ENCODE measurements at regions not wholly inside any gene's neighbourhood (a gene's known extent, or its start where the extent isn't known, plus 50 kb on each side); places are given as distances from the start of the nearest gene placed in this dataset.
"Not testable (repeated sequence)": the region's sequence is repeated elsewhere in the genome, so short reads cannot be mapped to it uniquely, and the experiment has no call there.

DNA sequence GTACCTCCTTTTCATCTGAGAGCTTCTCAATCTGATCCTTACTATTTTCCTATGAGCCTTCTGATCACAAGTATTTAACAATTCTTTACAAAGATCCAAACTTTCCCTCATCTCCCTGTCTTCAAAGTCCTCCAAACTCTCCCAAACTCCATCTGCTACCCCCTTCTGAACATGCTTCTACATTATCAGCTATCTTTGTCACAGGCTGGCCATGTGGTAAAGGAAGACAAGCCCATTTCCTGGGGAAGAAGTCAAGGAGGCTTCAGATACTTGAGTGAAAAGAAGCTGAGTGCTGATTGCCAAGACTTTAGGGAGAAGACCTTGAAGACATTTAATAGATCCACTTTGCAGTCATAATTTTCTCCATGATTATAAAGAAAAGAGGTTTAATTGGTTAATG, 231.4 kb downstream of the CWH43 start:
- in situ Hi-C loops (cut with MboI; ENCODE audit: low sequenced_read_pairs, unreplicated experiment): no loop called here
- no peak for DNase-seq (ENCODE audit: low spot score)
- TF ChIP-seq, protein P1, sequence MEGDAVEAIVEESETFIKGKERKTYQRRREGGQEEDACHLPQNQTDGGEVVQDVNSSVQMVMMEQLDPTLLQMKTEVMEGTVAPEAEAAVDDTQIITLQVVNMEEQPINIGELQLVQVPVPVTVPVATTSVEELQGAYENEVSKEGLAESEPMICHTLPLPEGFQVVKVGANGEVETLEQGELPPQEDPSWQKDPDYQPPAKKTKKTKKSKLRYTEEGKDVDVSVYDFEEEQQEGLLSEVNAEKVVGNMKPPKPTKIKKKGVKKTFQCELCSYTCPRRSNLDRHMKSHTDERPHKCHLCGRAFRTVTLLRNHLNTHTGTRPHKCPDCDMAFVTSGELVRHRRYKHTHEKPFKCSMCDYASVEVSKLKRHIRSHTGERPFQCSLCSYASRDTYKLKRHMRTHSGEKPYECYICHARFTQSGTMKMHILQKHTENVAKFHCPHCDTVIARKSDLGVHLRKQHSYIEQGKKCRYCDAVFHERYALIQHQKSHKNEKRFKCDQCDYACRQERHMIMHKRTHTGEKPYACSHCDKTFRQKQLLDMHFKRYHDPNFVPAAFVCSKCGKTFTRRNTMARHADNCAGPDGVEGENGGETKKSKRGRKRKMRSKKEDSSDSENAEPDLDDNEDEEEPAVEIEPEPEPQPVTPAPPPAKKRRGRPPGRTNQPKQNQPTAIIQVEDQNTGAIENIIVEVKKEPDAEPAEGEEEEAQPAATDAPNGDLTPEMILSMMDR (IDR thresholded peaks at IDR 0.05; ENCODE audit: borderline replicate concordance, control extremely low read depth, extremely low read depth, insufficient read depth, missing control alignments): no peak

DNA sequence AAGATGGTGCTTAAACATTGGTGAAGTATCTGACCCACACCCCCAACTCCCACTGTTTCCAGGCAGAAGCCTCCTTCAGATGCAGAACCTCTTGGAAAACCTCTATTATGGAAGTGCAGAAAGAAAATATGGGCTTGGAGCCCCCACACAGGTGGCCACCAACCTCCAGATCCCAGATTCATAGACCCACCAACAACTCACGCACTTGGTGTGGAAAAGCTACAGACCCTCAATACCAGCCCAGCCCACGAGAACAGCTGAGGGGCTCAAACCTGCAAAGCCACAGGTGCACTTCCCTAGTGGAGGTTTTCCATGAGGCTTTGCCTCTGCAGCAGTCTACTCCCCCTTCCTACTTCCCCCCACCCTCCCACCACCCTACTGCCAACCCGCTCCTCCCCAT, 232.0 kb downstream of the CWH43 start:
- in situ Hi-C loops (cut with MboI; ENCODE audit: low sequenced_read_pairs, unreplicated experiment); DNase-seq (ENCODE audit: low spot score): not testable (repeated sequence)

DNA sequence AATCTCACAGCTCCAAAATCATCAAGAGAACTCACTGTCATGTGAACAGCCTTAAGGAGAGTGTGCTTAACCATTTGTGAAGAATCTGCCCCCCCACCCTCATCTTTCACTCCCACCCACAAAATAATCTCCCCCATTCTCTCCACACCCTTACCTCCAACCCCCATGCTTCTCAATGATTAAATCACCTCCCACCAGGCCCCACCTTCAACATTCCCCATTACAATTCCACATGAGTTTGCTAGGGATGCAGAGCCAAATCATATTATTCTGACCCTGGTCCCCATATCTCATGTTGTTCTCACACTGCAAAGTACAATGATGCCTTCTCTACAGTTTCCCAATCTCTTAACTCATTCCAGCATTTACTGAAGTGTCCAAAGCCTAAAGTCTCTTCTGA, 232.9 kb downstream of the CWH43 start:
- in situ Hi-C loops (cut with MboI; ENCODE audit: low sequenced_read_pairs, unreplicated experiment); DNase-seq (ENCODE audit: low spot score): not testable (repeated sequence)

DNA sequence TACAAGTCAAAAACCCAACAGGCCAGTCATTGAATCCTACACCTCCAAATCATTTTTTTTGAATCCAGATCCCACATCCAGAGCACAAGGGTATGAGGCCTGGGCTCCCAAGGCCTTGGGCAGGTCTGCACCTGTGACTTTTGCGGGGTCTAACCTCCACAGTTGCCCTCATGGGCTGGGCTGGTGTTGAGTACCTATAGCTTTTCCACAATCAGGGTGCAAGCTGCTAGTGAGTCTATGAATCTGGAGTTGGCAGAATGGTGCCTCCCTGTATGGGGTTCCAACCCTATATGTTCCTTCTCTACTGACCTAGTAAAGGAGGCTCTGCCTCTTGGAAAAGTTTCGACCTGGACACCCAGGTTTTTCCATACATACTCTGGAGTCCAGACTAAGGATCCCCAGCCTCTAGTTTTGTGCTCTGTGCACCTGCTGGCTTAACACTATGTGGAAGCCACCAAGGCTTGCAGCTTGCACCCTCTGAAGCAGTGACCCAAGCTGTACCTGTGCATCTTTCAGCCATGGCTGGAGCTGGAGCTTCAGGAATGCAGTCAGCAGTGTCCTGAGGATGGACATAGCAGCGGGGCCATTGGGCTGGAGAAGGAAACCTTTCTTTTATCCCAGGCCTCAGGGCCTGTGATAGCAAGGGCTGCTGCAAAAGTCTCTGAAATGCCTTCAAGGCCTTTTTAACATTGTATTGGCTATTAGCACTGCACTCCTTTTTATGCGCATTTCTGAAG, 233.6 kb downstream of the CWH43 start:
- in situ Hi-C loops (cut with MboI; ENCODE audit: low sequenced_read_pairs, unreplicated experiment); DNase-seq (ENCODE audit: low spot score): not testable (repeated sequence)

DNA sequence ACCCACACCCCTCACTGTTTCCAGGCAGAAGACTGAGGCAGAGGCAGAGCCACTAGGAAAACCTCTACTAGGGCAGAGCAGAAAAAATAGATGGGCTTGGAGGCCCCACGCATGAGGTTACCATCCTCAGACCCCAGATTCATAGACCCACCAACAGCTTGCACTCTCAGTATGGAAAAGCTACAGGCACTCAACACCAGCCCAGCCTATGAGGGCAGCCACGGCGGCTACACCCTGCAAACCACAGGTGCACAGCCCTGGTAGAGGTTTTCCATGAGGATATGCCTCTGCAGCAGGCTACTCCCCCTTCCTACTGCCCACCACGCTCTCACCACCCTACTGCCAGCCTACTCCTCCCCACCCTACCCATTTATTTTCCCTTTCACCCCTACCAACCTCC, 235.1 kb downstream of the CWH43 start:
- TF ChIP-seq, protein P1 (IDR thresholded peaks at IDR 0.05; ENCODE audit: borderline replicate concordance, control extremely low read depth, extremely low read depth, insufficient read depth, missing control alignments): no peak
- DNase-seq (ENCODE audit: low spot score): no peak
- in situ Hi-C loops (cut with MboI; ENCODE audit: low sequenced_read_pairs, unreplicated experiment): no loop called here

DNA sequence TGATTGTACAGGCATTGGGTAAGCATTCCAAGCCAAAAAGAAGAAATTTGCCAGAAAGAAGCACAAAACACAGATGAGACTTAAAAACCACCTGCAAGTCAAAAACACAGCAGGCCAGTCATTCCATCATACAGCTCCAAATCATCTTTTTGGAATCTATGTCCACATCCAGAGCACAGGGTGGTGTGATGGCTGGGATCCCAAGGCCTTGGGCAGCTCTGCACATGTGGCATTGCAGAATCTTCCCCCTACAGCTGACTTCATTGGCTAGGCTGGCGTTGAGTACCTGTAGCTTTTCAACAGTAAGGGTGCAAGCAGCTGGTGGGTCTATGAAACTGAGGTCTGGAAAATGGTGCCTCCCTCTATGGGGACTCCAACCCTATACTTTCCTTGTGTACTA, 236.7 kb downstream of the CWH43 start:
- in situ Hi-C loops (cut with MboI; ENCODE audit: low sequenced_read_pairs, unreplicated experiment); DNase-seq (ENCODE audit: low spot score): not testable (repeated sequence)

DNA sequence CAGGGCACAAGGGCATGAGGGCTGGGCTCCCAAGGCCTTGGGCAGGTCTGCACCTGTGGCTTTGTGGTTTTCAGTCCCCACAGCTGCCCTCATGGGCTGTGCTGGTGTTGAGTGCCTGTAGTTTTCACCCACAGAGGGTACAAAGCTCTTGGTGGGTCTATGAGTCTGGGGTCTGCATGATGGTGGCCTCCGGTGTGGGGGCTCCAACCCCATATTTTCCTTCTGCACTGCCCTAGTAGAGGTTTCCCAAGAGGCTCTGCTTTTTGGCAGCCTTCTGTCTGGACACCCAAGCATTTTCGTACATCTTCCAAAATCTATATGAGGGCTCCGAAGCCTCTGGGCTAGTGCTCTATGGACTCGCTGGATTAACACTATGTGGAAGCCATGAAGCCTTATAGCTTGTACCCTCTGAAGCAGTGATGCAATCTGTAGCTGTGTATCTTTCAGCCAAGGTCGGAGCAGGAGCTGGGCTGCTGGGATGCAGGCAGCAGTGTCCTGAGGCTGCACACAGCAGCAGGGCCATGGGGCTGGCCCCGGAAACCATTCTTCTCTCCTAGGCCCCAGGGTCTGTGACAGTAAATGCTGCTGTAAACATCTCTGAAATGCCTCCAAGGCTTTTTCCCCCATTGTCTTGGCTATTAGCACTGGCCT, 240.3 kb downstream of the CWH43 start:
- in situ Hi-C loops (cut with MboI; ENCODE audit: low sequenced_read_pairs, unreplicated experiment); DNase-seq (ENCODE audit: low spot score): not testable (repeated sequence)

DNA sequence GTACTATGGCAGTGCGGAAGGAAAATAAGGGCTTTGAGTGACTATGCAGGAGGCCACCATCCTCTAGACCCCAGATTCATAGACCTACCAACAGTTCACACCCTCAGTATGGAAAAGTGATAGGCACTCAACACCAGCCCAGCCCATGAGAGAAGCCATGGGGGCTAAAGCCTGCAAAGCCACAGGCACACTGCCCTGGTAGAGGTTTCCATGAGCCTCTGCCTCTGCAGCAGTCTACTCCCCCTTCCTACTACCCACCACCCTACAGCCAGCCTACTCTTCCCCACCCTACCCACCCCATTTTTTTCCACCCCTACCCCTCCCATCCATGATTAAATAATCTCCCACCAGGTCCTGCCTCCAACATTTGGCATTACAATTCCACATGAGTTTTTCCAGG, 241.9 kb downstream of the CWH43 start:
- DNase-seq (ENCODE audit: low spot score); in situ Hi-C loops (cut with MboI; ENCODE audit: low sequenced_read_pairs, unreplicated experiment): not testable (repeated sequence)

DNA sequence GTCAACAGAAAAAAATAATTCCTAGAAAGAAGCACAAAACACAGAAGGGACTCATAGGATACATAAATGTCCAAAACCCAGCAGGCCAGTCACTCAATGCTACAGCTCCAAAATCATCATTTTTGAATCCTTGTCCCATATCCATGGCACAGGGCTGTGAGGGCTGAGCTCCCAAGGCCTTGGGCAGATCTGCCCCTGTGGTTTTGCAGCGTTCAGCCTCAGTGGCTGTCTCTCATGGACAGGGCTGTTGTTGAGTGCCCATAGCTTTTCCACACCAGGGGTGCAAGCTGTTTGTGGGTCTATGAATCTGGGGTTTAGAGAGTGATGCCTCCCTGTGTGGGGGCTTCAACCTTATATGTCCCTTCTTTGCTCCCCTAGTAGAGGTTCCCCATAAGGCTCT, 243.2 kb downstream of the CWH43 start:
- DNase-seq (ENCODE audit: low spot score); in situ Hi-C loops (cut with MboI; ENCODE audit: low sequenced_read_pairs, unreplicated experiment): not testable (repeated sequence)

DNA sequence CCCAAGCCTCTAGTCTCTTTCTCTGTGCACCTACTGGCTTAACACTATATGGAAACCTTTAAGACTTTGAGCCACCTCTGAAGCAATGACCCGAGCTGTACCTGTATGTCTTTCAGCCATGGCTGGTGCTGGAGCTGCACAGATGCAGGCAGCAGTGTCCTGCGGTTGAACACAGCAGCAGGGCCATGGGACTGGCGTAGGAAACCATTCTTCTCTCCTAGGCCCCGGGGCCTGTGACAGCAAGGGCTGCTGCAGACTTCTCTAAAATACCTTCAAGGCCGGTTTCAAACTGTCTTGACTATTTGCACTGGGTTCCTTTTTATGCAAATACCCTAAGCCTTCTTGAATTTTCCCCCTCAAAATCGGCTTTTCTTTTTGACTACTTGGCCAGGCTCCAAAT, 243.6 kb downstream of the CWH43 start:
- DNase-seq (ENCODE audit: low spot score); in situ Hi-C loops (cut with MboI; ENCODE audit: low sequenced_read_pairs, unreplicated experiment): not testable (repeated sequence)

DNA sequence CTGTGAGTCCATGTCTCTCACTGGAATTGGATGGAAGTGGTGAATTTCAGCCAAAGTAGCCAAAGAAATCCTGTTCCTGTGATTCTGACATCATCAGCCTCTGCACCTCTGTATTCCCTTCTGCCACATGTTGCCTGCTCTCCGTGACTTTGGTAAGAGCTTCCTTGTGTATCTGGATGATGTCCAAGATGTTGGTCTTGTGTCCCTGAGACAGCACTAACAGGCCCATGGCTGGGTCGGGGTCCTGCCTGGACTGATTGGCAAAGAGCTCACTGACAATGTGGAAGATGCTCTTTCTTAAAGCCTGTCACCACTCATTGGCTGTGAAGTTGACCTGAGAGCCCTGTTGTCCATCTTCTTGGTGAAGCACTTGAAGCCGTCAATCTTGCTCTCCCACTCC, 247.3 kb downstream of the CWH43 start:
- in situ Hi-C loops (cut with MboI; ENCODE audit: low sequenced_read_pairs, unreplicated experiment); DNase-seq (ENCODE audit: low spot score): not testable (repeated sequence)

DNA sequence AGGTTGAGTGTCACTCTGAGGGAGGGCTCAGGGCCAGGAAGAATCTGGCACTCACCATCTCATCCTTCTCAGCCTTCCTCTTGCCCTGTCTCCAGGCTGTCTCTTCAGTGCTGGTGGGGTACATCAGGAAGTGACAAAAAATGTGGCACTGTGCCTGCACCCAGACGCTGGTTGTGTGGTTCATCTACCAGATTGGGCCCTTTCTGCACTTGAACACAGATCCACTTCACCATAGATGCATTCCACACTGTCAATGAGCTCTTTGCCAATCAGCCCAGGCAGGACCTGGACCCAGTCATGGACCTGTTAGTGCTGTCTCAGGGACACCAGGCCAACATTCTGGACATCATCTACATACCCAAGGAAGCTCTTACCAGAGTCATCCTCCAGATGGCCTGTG, 247.7 kb downstream of the CWH43 start:
- in situ Hi-C loops (cut with MboI; ENCODE audit: low sequenced_read_pairs, unreplicated experiment): not testable (repeated sequence)

DNA sequence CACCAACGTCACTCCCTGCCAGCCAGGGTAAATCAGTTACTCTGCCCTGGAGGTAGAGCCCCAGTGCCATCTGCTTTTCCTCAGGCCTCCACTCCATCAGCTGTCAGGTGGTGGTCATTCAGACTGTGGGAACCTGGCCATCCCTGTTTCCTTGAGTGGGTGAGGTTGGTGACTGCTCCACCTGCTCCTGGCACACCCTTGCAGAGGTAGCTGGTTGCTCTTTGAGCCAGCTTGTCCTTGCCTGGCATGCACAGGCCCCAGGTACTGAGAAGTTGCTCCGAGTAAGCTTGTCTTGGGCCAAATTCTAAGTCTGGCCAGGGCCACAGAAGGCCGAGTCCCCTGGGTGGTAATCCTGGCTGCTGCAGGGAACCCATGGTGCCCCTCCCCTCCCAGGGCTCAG, 248.3 kb downstream of the CWH43 start:
- in situ Hi-C loops (cut with MboI; ENCODE audit: low sequenced_read_pairs, unreplicated experiment); DNase-seq (ENCODE audit: low spot score): not testable (repeated sequence)

More for the DNA sequence above, 247.7 kb downstream of the CWH43 start:
- not testable (repeated sequence) for DNase-seq (ENCODE audit: low spot score)

DNA sequence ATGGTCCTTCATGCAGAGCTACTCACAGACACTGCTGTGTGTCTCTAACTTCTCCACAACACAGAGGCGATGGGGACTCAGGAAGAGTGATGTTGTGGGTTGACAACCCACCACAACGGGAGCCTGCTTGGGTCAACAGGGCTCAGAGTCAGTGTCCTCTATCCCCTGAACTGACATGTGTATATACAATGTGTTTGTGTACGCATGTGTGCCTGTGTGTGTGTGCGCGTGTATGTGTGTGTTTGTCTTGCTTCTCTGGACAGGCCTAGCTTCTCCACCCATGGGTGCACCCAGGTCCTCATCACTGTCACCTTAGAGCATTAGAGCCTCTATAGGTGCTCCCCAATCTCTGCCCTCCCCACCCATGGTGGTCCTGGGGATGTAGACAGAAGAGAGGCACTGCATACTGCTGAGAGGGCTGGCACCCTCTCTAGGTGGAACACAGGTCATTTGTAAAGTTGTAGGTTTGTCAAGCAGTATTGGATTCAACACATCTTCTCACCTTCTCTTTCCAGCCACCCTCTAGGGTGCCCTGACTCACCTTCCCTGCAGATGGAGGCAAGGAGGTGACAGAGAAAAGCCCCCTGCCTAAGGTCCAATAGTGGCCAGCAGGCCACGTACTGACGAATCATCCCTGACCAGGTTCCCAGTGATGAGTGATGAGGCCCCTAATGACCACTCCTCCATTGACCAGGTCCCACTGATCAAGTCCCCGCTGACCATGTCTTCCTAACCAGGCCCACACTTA, 249.5 kb downstream of the CWH43 start:
- DNase-seq (ENCODE audit: low spot score); in situ Hi-C loops (cut with MboI; ENCODE audit: low sequenced_read_pairs, unreplicated experiment): not testable (repeated sequence)

DNA sequence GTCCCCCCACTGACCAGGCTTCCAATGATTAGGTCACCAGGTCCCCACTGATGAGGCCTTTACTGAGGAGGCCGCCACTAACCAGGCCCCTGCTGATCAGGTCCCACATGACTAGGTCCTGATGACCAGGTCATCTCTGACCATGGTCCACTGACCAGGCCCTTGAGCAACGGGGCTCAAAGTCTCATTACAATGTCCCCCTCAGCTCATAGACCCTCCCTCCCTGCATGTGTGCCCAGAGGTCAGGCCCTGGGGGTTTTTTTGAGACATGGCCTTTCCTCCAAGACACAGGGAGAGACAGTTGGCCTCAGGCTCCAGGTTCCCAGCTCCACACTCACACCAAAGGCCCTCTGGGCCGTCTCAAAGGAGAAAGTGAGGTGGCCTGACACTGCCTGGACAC, 250.4 kb downstream of the CWH43 start:
- DNase-seq (ENCODE audit: low spot score); in situ Hi-C loops (cut with MboI; ENCODE audit: low sequenced_read_pairs, unreplicated experiment): not testable (repeated sequence)

DNA sequence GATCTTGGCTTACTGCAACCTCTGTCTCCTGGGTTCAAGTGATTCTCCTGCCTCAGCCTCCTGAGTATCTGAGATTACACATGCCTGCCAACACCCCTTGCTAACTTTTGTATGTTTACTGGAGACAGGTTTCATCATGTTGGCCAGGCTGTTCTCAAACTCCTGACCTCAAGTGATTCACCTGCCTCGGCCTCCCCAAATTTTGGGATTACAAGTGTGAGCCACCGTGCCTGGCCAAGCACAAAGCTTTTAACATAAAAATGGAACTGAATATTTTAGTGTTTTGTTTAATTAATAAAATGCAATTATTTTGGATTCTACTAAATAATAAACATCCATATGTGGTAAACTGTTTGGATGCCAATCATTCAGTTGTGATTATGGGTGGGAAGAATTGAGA, 255.2 kb downstream of the CWH43 start:
- DNase-seq (ENCODE audit: low spot score); in situ Hi-C loops (cut with MboI; ENCODE audit: low sequenced_read_pairs, unreplicated experiment): not testable (repeated sequence)
